ENCODE measurements at regions not wholly inside any gene's neighbourhood (a gene's known extent, or its start where the extent isn't known, plus 50 kb on each side); places are given as distances from the start of the nearest gene placed in this dataset.
"Not testable (repeated sequence)": the region's sequence is repeated elsewhere in the genome, so short reads cannot be mapped to it uniquely, and the experiment has no call there.

DNA sequence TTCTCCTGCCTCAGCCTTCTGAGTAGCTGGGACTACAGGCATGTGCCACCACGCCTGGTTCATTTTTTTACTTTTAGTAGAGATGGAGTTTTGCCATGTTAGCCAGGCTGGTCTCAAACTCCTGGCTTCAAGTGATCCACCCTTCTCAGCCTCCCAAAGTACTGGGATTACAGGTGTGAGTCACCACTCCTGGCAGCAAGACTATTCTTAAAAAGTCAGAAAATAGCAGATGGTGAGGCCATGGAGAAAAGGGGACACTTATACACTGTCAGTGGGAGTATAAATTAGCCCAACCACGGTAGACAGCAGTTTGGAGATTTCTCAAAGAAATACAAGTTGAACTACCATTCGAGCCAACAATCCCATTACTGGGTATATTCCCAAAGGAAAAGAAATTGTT, 603.3 kb upstream of the TBL1XR1 start:
- DNase-seq (ENCODE audit: insufficient read length) (no peak), FAIRE-seq (no peak)
- TF ChIP-seq TAF1 (IDR thresholded peaks at IDR 0.05; ENCODE audit: borderline replicate concordance, low read depth, low read length) = no peak
- TF ChIP-seq POLR2AphosphoS5 (IDR thresholded peaks at IDR 0.05; ENCODE audit: low read depth, low read length) = no peak
- no peak for TF ChIP-seq POLR2A (IDR thresholded peaks at IDR 0.05; ENCODE audit: low read depth, low read length)

DNA sequence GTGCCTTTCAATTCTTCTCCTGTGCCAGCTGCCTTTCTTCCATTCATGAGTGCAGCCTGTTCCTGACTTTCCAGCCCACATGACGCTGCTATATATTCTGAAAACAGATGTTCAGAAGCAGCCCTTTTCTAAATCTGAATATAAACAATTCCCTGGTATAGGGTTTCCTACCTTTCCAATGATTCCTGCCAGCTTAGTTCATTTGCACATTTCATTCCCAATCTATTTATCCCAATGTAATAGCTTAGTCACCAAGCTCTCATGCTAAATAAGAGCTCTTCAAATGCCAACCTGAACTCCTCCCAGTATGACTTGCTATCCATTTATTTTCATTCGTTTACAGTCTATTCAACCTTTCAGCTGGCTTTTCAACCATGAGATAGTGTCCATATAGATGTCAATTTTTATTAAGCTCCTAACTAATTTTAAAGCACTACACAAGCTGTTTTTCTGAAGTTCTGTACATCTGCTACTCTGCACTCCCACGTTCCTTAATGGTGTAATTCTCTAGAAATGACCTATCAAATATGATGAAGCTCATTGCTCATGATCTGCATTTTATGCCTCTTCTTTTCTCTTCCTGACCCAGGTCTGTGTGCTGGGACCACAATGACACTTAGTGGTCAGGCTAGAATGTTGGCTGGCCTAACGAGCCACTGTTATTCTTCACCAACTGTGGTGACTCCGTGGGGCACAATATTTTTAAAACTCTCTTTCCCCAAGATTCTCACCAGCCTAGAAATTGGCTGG, 605.0 kb upstream of the TBL1XR1 start:
- no peak for TF ChIP-seq TAF1 (IDR thresholded peaks at IDR 0.05; ENCODE audit: borderline replicate concordance, low read depth, low read length)
- TF ChIP-seq POLR2A (IDR thresholded peaks at IDR 0.05; ENCODE audit: low read depth, low read length) = no peak
- no peak for TF ChIP-seq POLR2AphosphoS5 (IDR thresholded peaks at IDR 0.05; ENCODE audit: low read depth, low read length)
- no peak for DNase-seq (ENCODE audit: insufficient read length)
- FAIRE-seq = no peak

DNA sequence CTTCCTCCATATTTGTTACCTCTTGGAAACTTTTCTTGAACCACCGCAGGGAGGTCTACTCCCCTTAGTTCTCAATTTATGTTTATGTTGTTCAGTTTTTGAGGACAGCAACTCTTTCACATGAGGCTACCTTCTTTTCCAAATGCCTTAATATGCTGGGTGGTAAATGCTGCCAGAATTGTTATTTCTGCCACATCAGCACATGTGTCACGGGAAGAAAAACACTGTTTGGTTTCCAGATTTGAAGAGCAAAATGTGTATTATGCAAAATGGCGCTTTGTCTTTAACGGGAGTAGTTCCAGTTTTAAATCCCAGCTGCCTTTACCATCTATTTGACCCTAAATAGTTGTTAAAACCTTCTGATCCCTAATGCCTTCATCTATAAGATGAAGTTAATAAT, 606.2 kb upstream of the TBL1XR1 start:
- DNase-seq (ENCODE audit: insufficient read length) (no peak), FAIRE-seq (no peak)
- no peak for TF ChIP-seq POLR2A (IDR thresholded peaks at IDR 0.05; ENCODE audit: low read depth, low read length)
- TF ChIP-seq POLR2AphosphoS5 (IDR thresholded peaks at IDR 0.05; ENCODE audit: low read depth, low read length) = no peak
- TF ChIP-seq TAF1 (IDR thresholded peaks at IDR 0.05; ENCODE audit: borderline replicate concordance, low read depth, low read length) = no peak

DNA sequence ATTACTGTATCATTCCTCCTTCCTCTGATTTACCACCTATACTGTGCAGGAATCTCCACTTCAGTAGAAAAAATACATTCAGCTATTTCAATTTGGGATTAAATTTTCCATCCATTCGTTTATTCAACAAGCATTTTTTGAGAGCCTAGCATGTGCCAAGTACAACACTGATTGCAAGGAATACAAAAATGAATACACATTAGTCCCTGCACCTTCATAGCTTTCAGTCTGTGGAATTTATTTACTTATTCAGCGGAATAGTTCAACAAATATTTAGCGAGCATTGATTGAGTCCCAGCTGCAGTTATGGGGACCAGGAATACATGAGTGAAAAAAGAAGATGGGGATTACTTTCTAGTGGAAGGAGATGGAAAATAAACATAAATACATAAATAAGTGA, 606.8 kb upstream of the TBL1XR1 start:
- TF ChIP-seq TAF1 (IDR thresholded peaks at IDR 0.05; ENCODE audit: borderline replicate concordance, low read depth, low read length) = no peak
- no peak for TF ChIP-seq POLR2A (IDR thresholded peaks at IDR 0.05; ENCODE audit: low read depth, low read length)
- TF ChIP-seq POLR2AphosphoS5 (IDR thresholded peaks at IDR 0.05; ENCODE audit: low read depth, low read length) = no peak
- no peak for DNase-seq (ENCODE audit: insufficient read length)
- no peak for FAIRE-seq

DNA sequence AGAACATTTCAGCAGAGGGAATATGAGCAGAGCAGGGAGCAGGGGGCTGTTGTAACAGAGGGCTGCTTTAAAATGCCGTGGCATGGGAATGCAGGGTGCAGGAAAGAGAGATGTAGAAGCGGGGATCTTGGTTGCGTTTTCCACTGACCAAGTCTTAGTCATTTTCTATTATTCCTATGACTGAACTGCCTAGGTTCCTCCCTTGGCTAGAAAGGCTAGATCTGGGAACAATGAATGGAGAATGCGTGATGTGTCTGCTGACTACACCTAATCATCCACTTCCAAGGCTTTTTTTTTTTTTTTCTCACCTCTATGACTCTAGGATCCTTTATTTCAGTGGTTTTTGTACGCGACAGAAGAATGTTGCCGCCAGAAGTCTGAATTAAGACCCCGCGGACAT, 607.4 kb upstream of the TBL1XR1 start:
- no peak for FAIRE-seq
- no peak for DNase-seq (ENCODE audit: insufficient read length)

DNA sequence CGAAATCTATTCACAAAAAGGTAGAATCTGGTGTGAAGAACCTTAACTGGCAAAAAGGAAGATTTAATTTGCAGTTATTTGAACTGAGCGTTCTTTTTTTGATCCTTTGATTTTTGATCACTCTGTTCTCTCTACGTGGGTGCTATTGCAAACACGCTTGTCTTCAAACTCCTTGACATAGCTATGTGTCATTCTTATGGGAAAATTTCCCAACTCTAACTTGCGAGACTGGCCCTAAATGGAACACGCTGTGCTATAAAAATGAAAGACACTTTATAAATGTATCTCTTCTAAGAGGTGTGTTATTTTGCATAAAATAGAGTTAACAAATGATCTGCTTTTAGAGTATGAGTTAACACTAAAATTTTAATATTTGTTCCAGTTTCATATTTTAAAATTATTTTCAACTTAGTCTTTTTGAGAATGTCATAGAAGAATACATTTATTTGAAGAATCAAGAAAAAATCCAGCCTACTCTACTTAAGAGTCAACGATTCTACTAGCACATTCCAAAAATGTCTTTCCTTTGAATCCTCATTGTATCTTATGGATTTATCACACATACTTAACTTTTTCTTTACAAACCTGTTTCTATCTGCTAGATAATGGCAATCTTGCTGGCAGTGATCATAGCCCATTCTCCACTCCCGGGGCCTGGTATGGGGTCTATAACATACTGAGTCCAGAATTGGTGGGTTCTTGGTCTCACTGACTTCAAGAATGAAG, 610.0 kb upstream of the TBL1XR1 start:
- TF ChIP-seq POLR2AphosphoS5 (IDR thresholded peaks at IDR 0.05; ENCODE audit: low read depth, low read length) (no peak), TAF1 (IDR thresholded peaks at IDR 0.05; ENCODE audit: borderline replicate concordance, low read depth, low read length) (no peak), POLR2A (IDR thresholded peaks at IDR 0.05; ENCODE audit: low read depth, low read length) (no peak)
- FAIRE-seq (no peak), DNase-seq (ENCODE audit: insufficient read length) (no peak)

More for the DNA sequence above, 607.4 kb upstream of the TBL1XR1 start:
- TF ChIP-seq POLR2AphosphoS5 (IDR thresholded peaks at IDR 0.05; ENCODE audit: low read depth, low read length) (no peak), POLR2A (IDR thresholded peaks at IDR 0.05; ENCODE audit: low read depth, low read length) (no peak), TAF1 (IDR thresholded peaks at IDR 0.05; ENCODE audit: borderline replicate concordance, low read depth, low read length) (no peak)

DNA sequence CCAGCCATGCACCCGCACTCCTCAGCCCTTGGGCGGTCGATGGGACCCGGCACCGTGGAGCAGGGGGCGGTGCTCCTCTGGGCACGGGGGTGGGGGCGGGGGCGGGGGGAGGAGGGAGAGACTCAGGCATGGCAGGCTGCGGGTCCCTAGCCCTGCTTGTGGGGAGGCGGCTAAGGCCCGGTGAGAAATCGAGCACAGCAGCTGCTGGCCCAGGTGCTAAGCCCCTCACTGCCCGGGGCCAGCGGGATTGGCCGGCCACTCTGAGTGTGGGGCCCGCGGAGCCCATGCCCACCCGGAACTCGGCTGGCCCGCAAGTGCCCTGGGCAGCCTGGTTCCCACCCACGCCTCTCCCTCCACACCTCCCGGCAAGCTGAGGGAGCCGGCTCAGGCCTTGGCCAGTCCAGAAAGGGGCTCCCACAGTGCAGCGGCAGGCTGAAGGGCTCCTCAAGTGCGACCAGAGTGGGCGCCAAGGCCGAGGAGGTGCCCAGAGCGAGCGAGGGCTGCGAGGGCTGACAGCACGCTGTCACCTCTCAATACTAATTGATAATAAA, 611.7 kb upstream of the TBL1XR1 start:
- FAIRE-seq; DNase-seq (ENCODE audit: insufficient read length): not testable (repeated sequence)

DNA sequence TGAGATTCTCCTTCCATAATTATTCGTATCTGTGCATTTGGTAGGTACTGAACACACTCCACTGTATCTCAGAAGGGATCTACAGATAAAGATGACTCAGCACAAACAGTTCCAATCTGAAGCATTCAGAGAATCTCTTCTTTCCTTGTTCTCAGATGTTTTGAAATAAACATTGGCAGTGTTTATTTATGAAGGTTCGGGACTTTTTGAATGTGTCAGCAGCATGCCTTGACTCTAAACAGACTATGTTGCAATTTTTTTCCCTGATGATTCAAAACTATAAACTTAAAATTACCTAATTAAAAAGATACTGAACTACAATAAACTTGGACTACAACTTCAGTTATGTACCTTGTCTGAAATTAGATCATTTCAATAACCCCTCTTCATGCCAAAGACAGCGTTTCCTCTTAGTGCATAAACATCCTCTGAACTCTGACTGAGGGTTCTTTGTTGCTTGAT, 612.9 kb upstream of the TBL1XR1 start:
- FAIRE-seq (no peak), DNase-seq (ENCODE audit: insufficient read length) (no peak)
- TF ChIP-seq TAF1 (IDR thresholded peaks at IDR 0.05; ENCODE audit: borderline replicate concordance, low read depth, low read length) = no peak
- TF ChIP-seq POLR2A (IDR thresholded peaks at IDR 0.05; ENCODE audit: low read depth, low read length) = no peak
- TF ChIP-seq POLR2AphosphoS5 (IDR thresholded peaks at IDR 0.05; ENCODE audit: low read depth, low read length) = no peak

DNA sequence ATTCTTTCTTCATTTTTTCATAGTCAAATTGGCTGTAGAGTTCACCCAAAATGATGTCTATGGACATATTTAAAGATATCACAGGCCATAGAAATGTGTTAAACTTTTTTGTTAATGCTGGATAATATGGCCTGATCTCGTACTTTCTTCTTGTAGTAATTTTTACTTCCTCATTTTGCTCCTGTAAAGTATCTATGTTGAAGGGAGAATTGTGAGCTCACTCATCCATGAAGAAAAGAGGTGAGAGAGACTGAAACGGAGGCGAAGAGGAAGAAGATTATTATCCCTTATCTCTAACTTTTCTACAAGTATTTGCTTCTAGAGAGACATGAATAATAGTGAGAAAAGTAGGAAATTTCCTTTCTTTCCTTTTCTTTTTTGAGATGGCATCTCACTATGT, 613.8 kb upstream of the TBL1XR1 start:
- no peak for TF ChIP-seq TAF1 (IDR thresholded peaks at IDR 0.05; ENCODE audit: borderline replicate concordance, low read depth, low read length)
- TF ChIP-seq POLR2A (IDR thresholded peaks at IDR 0.05; ENCODE audit: low read depth, low read length) = no peak
- no peak for TF ChIP-seq POLR2AphosphoS5 (IDR thresholded peaks at IDR 0.05; ENCODE audit: low read depth, low read length)
- DNase-seq (ENCODE audit: insufficient read length) (no peak), FAIRE-seq (no peak)

DNA sequence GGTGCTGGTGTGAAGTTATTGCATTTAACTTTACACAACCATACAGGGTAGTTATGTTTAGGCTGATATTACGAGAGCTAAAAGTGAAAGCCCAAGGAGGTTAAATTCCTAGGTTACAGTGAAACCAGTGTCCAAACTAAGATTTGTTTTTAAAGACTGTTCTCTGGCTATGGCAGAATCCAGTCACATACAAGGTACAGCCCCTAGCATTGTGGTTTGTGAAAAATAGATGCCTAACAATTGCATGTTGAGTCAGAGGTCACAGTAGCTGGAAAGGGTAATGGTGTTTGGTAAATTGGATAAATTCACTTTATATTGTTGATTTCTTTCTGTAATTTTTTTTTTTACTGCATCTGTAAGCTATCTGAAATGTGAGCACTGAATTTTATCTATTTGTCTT, 614.6 kb upstream of the TBL1XR1 start:
- no peak for DNase-seq (ENCODE audit: insufficient read length)
- TF ChIP-seq POLR2AphosphoS5 (IDR thresholded peaks at IDR 0.05; ENCODE audit: low read depth, low read length) (no peak), TAF1 (IDR thresholded peaks at IDR 0.05; ENCODE audit: borderline replicate concordance, low read depth, low read length) (no peak), POLR2A (IDR thresholded peaks at IDR 0.05; ENCODE audit: low read depth, low read length) (no peak)

DNA sequence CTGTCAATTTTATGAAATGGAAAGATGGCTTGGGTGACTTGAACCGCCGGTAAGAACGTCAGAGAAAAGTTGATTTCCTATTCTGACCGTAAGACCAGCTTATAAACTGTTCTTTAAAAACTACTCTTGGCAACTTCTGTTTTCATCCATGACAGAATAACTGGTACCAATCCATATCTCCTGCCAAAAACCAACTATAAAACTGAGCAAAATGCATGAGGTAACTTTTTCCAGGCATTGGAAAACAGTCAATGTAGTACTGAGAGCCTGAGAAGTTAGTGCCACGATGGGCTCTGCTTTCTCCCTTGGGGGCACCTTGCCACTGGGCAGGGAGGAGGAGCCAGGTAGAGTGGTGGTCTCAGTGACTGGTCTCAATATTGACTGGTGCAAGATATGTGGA, 615.2 kb upstream of the TBL1XR1 start:
- TF ChIP-seq POLR2AphosphoS5 (IDR thresholded peaks at IDR 0.05; ENCODE audit: low read depth, low read length) (no peak), POLR2A (IDR thresholded peaks at IDR 0.05; ENCODE audit: low read depth, low read length) (no peak), TAF1 (IDR thresholded peaks at IDR 0.05; ENCODE audit: borderline replicate concordance, low read depth, low read length) (no peak)
- DNase-seq (ENCODE audit: insufficient read length) = no peak
- no peak for FAIRE-seq

More for the DNA sequence above, 614.6 kb upstream of the TBL1XR1 start:
- FAIRE-seq = no peak

DNA sequence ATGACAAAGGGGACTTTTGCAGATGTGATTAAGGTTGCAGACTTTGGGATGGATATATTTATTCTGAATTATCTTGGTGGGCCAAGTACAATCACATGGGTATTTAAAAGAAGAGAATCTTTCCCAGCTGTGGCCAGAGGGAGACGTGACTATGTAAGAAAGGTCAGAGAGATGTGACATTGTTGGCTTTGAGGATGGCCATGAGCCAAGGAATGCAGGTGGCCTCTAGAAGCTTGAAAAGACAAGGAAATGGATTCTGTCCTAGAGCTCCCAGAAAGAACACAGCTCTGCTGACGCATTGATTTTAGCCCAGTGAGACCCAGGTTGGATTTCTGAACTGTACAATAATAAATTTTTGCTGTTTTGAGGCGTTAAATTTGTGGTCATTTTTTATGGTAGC, 616.0 kb upstream of the TBL1XR1 start:
- TF ChIP-seq TAF1 (IDR thresholded peaks at IDR 0.05; ENCODE audit: borderline replicate concordance, low read depth, low read length) = no peak
- TF ChIP-seq POLR2A (IDR thresholded peaks at IDR 0.05; ENCODE audit: low read depth, low read length) = no peak
- no peak for TF ChIP-seq POLR2AphosphoS5 (IDR thresholded peaks at IDR 0.05; ENCODE audit: low read depth, low read length)
- FAIRE-seq = no peak
- no peak for DNase-seq (ENCODE audit: insufficient read length)
